ENCODE measurements at regions not wholly inside any gene's neighbourhood (a gene's known extent, or its start where the extent isn't known, plus 50 kb on each side); places are given as distances from the start of the nearest gene placed in this dataset.

GRCh38 chrX:117059848-117060247 is 597.1 kb upstream of the CT83 start:
- Histone ChIP-seq H3K18ac (ENCODE audit: insufficient read length, low read depth, low read length) (no peak overlapping the region), H3K9me3 (ENCODE audit: control insufficient read depth, low read depth, low read length) (no peaks in the 10 kb centered on the region), H2BK20ac (ENCODE audit: low read depth, low read length, poor library complexity, severe bottlenecking) (no peak overlapping the region), H3K23me2 (ENCODE audit: insufficient read length, low read depth, low read length, poor library complexity, severe bottlenecking) (no peaks in the 10 kb centered on the region), H3T11ph (ENCODE audit: low read length) (no peak overlapping the region), H4K8ac (replicated peaks; ENCODE audit: insufficient read length, low read depth, low read length) (no peak overlapping the region), H4K20me1 (ENCODE audit: control insufficient read depth, insufficient read depth, insufficient read length) (no peaks in the 10 kb centered on the region), H3K4me2 (ENCODE audit: insufficient read depth, insufficient read length, low read length) (no peak overlapping the region), H3K27me3 (ENCODE audit: insufficient read depth, low read length) (no peaks in the 10 kb centered on the region), H3K4ac (ENCODE audit: low read depth, low read length) (no peak overlapping the region), H3K56ac (ENCODE audit: insufficient read length, low read depth, low read length) (no peak overlapping the region), H2BK12ac (ENCODE audit: insufficient read length, low read depth, low read length) (no peak overlapping the region), H3K27ac (ENCODE audit: insufficient read length, low read depth, low read length) (no peak overlapping the region), H4K5ac (ENCODE audit: insufficient read length, low read depth, low read length) (no peak overlapping the region), H3K4me1 (ENCODE audit: insufficient read depth, low read length) (no peaks in the 10 kb centered on the region), H3K9ac (ENCODE audit: extremely low read depth, insufficient read length, low read length) (no peak overlapping the region), H3K23ac (ENCODE audit: insufficient read length, low read depth, low read length) (no peak overlapping the region), H3K79me2 (ENCODE audit: insufficient read depth, low read length) (no peaks in the 10 kb centered on the region), H2BK120ac (ENCODE audit: low read depth, low read length, poor library complexity, severe bottlenecking) (no peak overlapping the region), H2AK5ac (ENCODE audit: insufficient read length, low read length) (no peak overlapping the region), H2BK15ac (ENCODE audit: low read depth, low read length) (no peak overlapping the region), H3K79me1 (ENCODE audit: insufficient read depth, low read depth, low read length, poor library complexity, severe bottlenecking) (no peaks in the 10 kb centered on the region), H2AFZ (ENCODE audit: low read length) (no peak overlapping the region), H4K91ac (ENCODE audit: insufficient read length, low read depth, low read length) (no peak overlapping the region), H2BK5ac (ENCODE audit: insufficient read length, low read length) (no peak overlapping the region), H3K14ac (ENCODE audit: insufficient read depth, low read length) (no peak overlapping the region)
- Mint-ChIP-seq H3K4me3 (no peak overlapping the region), H3K9me3 (peaks cover 5 to 10% of the 10 kb centered on the region in 2 experiments), H3K27me3 (ENCODE audit: low read depth) (no peaks in the 10 kb centered on the region), H3K27ac (no peak overlapping the region), H3K4me1 (no peaks in the 10 kb centered on the region), H3K36me3 (ENCODE audit: insufficient read depth in 1 of 3, low read depth in 3 of 3) (no peaks in the 10 kb centered on the region; a peak in 1 of 7 replicates)
- no peak for TF ChIP-seq CTCF (conservative IDR thresholded peaks at IDR 0.05)
- no peak for DNase-seq
